HCT116 (cell line): ENCODE measurements at regions not wholly inside any gene's neighbourhood (a gene's known extent, or its start where the extent isn't known, plus 50 kb on each side); places are given as distances from the start of the nearest gene placed in this dataset.

Source experiments
- ATAC-seq: fragments of 200-7000 bp; cut with Tn5 transposase; 2 replicates; pipeline ENCODE4 v1.9.1; 2020; ENCODE audit warnings: mild to moderate bottlenecking, moderate library complexity
- BruUV-seq: library from RNA; stranded (reverse); fragments of 400-500 nt; replicated peaks from 2 replicates; lab custom pipeline; 2021; lab: Mats Ljungman, UMichigan
- CTCF ChIA-PET: fragments of 300-600 bp; sonication (Branson Sonifier 250); formaldehyde crosslinking; loops from one replicate; lab custom pipeline; 2021; ENCODE audit warnings: antibody characterized with exemption; lab: Charles Lee
- POLR2A ChIA-PET: fragments of 300-600, 350-600 bp; sonication (Branson Sonifier 250); formaldehyde crosslinking; loops from one replicate; lab custom pipeline; 2021; ENCODE audit warnings: antibody characterized with exemption; lab: Charles Lee
- RAD21 ChIA-PET, 2 experiments: fragments of 300-600 bp; sonication (Branson Sonifier 250); formaldehyde crosslinking; loops; one replicate each; lab custom pipeline; 2023; ENCODE audit warnings: low total read pairs in 2 of 2; ENCODE audit not compliant: uncharacterized antibody in 2 of 2, unreplicated experiment in 2 of 2, low non-redundant PET in 1 of 2; lab: Charles Lee
- DNase-seq: peaks from one replicate; pipeline ENCODE4 v3.0.0-alpha.2; 2010; ENCODE audit warnings: low read depth, low spot score
- H2AFZ ChIP-seq: fragments of 200-600 bp; shearing (Covaris generic), sonication (generic); 2 replicates; pipeline ENCODE4 v1.6.1; 2017; ENCODE audit warnings: low read depth, mixed run types, mixed read lengths, antibody characterized with exemption, low read length; ENCODE audit not compliant: poor library complexity, severe bottlenecking
- H3K27ac ChIP-seq: 2 replicates; pipeline ENCODE4 v1.5.1; 2012; ENCODE audit warnings: low read depth, low read length
- H3K27me3 ChIP-seq: fragments of 200-600 bp; sonication (generic); 2 replicates; pipeline ENCODE4 v1.6.1; 2016; ENCODE audit warnings: mixed run types, low read length, mixed read lengths; ENCODE audit not compliant: insufficient read depth
- H3K36me3 ChIP-seq, 2 experiments: fragments of 200-500 bp in 1 of 2; fragments of 200-600 bp in 1 of 2; sonication (Bioruptor generic) in 1 of 2; sonication (generic) in 1 of 2; 2 replicates each; pipeline versions ENCODE4 v1.5.1 to v1.6.1; 2014 to 2016; ENCODE audit warnings: low read length in 2 of 2, inconsistent platforms in 1 of 2, mixed read lengths in 1 of 2, mixed run types in 1 of 2; ENCODE audit not compliant: insufficient read depth in 2 of 2, control insufficient read depth in 1 of 2
- H3K4me1 ChIP-seq, 2 experiments: fragments of 200-600 bp in 1 of 2; sonication (generic) in 1 of 2; 2 replicates each; pipeline versions ENCODE4 v1.5.1 to v1.6.1; 2012 to 2017; ENCODE audit warnings: low read length in 2 of 2, inconsistent platforms in 1 of 2, mild to moderate bottlenecking in 1 of 2, mixed read lengths in 1 of 2, mixed run types in 1 of 2, moderate library complexity in 1 of 2; ENCODE audit not compliant: insufficient read depth in 2 of 2, control insufficient read depth in 1 of 2
- H3K4me2 ChIP-seq: fragments of 200-600 bp; sonication (generic); 2 replicates; pipeline ENCODE4 v1.6.1; 2017; ENCODE audit warnings: mixed run types, low read length, mixed read lengths
- H3K4me3 ChIP-seq, 2 experiments: fragments of 200-600 bp in 1 of 2; sonication (generic) in 1 of 2; replicated peaks in 1 of 2; 2 replicates each; pipeline ENCODE4 v1.5.1; 2011 to 2016; ENCODE audit warnings: low read length in 2 of 2, control low read depth in 1 of 2, low read depth in 1 of 2, mild to moderate bottlenecking in 1 of 2, mixed read lengths in 1 of 2, mixed run types in 1 of 2
- H3K79me2 ChIP-seq: fragments of 200-600 bp; sonication (generic); 2 replicates; pipeline ENCODE4 v1.6.1; 2017; ENCODE audit warnings: mild to moderate bottlenecking, mixed run types, low read length, moderate library complexity, mixed read lengths; ENCODE audit not compliant: insufficient read depth
- H3K9ac ChIP-seq: fragments of 200-600 bp; sonication (generic); 2 replicates; pipeline ENCODE4 v1.6.1; 2016; ENCODE audit warnings: low read length, mixed read lengths
- H3K9me2 ChIP-seq: fragments of 200-600 bp; sonication (generic), shearing (Covaris generic); 2 replicates; pipeline ENCODE4 v1.6.1; 2017; ENCODE audit warnings: mixed run types, mild to moderate bottlenecking, moderate library complexity; ENCODE audit not compliant: insufficient read depth
- H3K9me3 ChIP-seq, 2 experiments: fragments of 200-500 bp in 1 of 2; fragments of 200-600 bp in 1 of 2; sonication (Bioruptor generic) in 1 of 2; sonication (generic) in 1 of 2; 2 replicates each; pipeline ENCODE4 v1.6.1; 2014 to 2017; ENCODE audit warnings: low read length in 2 of 2, mixed read lengths in 2 of 2, inconsistent platforms in 1 of 2, low read depth in 1 of 2, mild to moderate bottlenecking in 1 of 2, mixed run types in 1 of 2, moderate library complexity in 1 of 2; ENCODE audit not compliant: control insufficient read depth in 1 of 2, insufficient read depth in 1 of 2
- H4K20me1 ChIP-seq: fragments of 200-600 bp; sonication (generic), shearing (Covaris generic); 2 replicates; pipeline ENCODE4 v1.6.1; 2017; ENCODE audit warnings: mixed run types, mild to moderate bottlenecking, moderate library complexity; ENCODE audit not compliant: insufficient read depth
- ATF3 ChIP-seq: IDR thresholded peaks from 2 replicates; pipeline ENCODE4 v1.6.1; 2012
- CBX3 ChIP-seq: IDR thresholded peaks from 2 replicates; pipeline ENCODE4 v1.6.1; 2012; ENCODE audit warnings: low read depth
- CEBPB ChIP-seq: IDR thresholded peaks from 2 replicates; pipeline ENCODE4 v1.6.1; 2012; ENCODE audit warnings: low read depth
- EGR1 ChIP-seq: IDR thresholded peaks from 2 replicates; pipeline ENCODE4 v1.6.1; 2012; ENCODE audit warnings: low read depth
- ELF1 ChIP-seq: IDR thresholded peaks from 2 replicates; pipeline ENCODE4 v1.6.1; 2012; ENCODE audit warnings: low read depth, borderline replicate concordance
- EZH2 ChIP-seq: fragments of 200-600 bp; sonication (generic); IDR thresholded peaks from 2 replicates; pipeline ENCODE4 v1.6.1; 2017; ENCODE audit warnings: antibody characterized with exemption, mixed run types
- EZH2phosphoT487 ChIP-seq: fragments of 200-600 bp; IDR thresholded peaks from 2 replicates; pipeline ENCODE4 v1.6.1; 2018; ENCODE audit warnings: antibody characterized with exemption, borderline replicate concordance
- FOSL1 ChIP-seq: IDR thresholded peaks from 2 replicates; pipeline ENCODE4 v1.6.1; 2012; ENCODE audit warnings: low read depth
- JUND ChIP-seq: IDR thresholded peaks from 2 replicates; pipeline ENCODE4 v1.6.1; 2012
- POLR2A ChIP-seq: IDR thresholded peaks from 2 replicates; pipeline ENCODE4 v1.7.0; 2011; ENCODE audit warnings: borderline replicate concordance; ENCODE audit not compliant: insufficient read depth, insufficient read length; ENCODE audit errors: extremely low read depth
- POLR2AphosphoS5 ChIP-seq: IDR thresholded peaks from 2 replicates; pipeline ENCODE4 v1.6.1; 2011; ENCODE audit warnings: mild to moderate bottlenecking, low read depth, low read length, moderate library complexity
- SP1 ChIP-seq: IDR thresholded peaks from 2 replicates; pipeline ENCODE4 v1.6.1; 2012; ENCODE audit warnings: low read depth
- SRF ChIP-seq: IDR thresholded peaks from 2 replicates; pipeline ENCODE4 v1.6.1; 2012; ENCODE audit warnings: low read depth
- TCF7L2 ChIP-seq: IDR thresholded peaks from 2 replicates; pipeline ENCODE4 v1.7.0; 2011; ENCODE audit warnings: borderline replicate concordance, inconsistent platforms; ENCODE audit not compliant: insufficient read depth, insufficient read length; ENCODE audit errors: extremely low read depth
- YY1 ChIP-seq: IDR thresholded peaks from 2 replicates; pipeline ENCODE4 v1.6.1; 2011; ENCODE audit warnings: low read length, low read depth, moderate library complexity, mild to moderate bottlenecking; ENCODE audit not compliant: insufficient replicate concordance; ENCODE audit errors: extremely low read depth
- ZFX ChIP-seq: fragments of 450-650 bp; IDR thresholded peaks from 2 replicates; pipeline ENCODE4 v1.6.1; 2017
- ZNF274 ChIP-seq: fragments of 200-500 bp; sonication (Bioruptor generic); IDR thresholded peaks from 2 replicates; pipeline ENCODE4 v1.6.1; 2014; ENCODE audit warnings: mild to moderate bottlenecking, low read depth, low read length, inconsistent platforms
- intact Hi-C: fragments of 100-400 bp; cut with micrococcal nuclease; formaldehyde crosslinking; loops from 2 replicates; pipeline ENCODE4 v1.10.0; 2022
- TF ChIP-seq, protein P1 (sequence below): IDR thresholded peaks from 2 replicates; pipeline ENCODE4 v1.6.1; 2012; ENCODE audit warnings: low read depth

DNA sequence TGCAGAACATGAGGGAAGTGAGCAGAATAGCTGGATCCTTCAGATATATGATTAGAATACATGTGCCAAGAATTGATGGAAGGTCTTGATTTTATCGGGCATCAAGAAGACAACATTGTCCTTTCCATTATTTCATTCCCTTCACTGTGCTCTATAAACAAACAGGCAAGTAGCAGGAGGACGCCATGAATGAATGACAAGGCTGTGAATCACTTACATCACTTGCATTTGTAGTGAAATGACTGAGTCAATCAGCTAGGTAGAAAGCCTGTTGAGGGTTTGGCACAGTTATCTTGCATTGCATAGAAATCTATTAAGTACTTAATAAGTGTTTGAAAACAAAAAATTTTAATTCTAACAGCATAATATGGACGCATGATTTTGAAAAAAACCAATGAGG lies 548.8 kb upstream of the IZUMO3 start:
- no peak overlapping the region for H2AFZ ChIP-seq
- H3K36me3 ChIP-seq, result no peaks in the 10 kb centered on the region
- BruUV-seq, result no TSS peak
- H3K9me3 ChIP-seq, result peaks cover 3 to 9% of the 10 kb centered on the region in 2 experiments; a peak in 2 of 4 replicates
- no peak overlapping the region for H3K27ac ChIP-seq
- H3K79me2 ChIP-seq, result no peaks in the 10 kb centered on the region
- no peak for ATAC-seq
- H3K4me1 ChIP-seq, result no peaks in the 10 kb centered on the region
- no peak for TF ChIP-seq EZH2phosphoT487
- no peak for TF ChIP-seq ZNF274
- TF ChIP-seq ELF1, result no peak
- TF ChIP-seq POLR2AphosphoS5, result no peak
- TF ChIP-seq JUND, result no peak
- TF ChIP-seq YY1, result no peak
- no peak for TF ChIP-seq CBX3
- TF ChIP-seq ZFX, result no peak
- TF ChIP-seq EZH2, result no peak
- TF ChIP-seq FOSL1, result no peak
- no peak for TF ChIP-seq POLR2A
- TF ChIP-seq CEBPB, result no peak
- TF ChIP-seq SRF, result no peak
- intact Hi-C loops, result no loop called here
- ChIA-PET CTCF (no interaction called here), POLR2A (no interaction called here), RAD21 (no interaction called here)
- no peak for DNase-seq
- no peak overlapping the region for H3K4me3 ChIP-seq
- H3K9ac ChIP-seq, result no peak overlapping the region
- no peak overlapping the region for H3K4me2 ChIP-seq
- H3K9me2 ChIP-seq, result no peaks in the 10 kb centered on the region
- no peaks in the 10 kb centered on the region for H4K20me1 ChIP-seq
- H3K27me3 ChIP-seq, result no peaks in the 10 kb centered on the region

- Histone ChIP-seq H3K4me1 (no peaks in the 10 kb centered on the region), H3K27ac (no peak overlapping the region), H3K9me2 (no peaks in the 10 kb centered on the region), H2AFZ (no peak overlapping the region), H3K9me3 (peaks cover 0 to 9% of the 10 kb centered on the region in 2 experiments; a peak in 2 of 4 replicates), H3K79me2 (no peaks in the 10 kb centered on the region), H3K9ac (no peak overlapping the region), H3K4me2 (no peak overlapping the region), H3K4me3 (no peak overlapping the region), H3K27me3 (no peaks in the 10 kb centered on the region), H3K36me3 (no peaks in the 10 kb centered on the region), H4K20me1 (no peaks in the 10 kb centered on the region)
- ChIA-PET RAD21 (no interaction called here), POLR2A (no interaction called here), CTCF (no interaction called here)
- TF ChIP-seq CEBPB, result no peak
- TF ChIP-seq FOSL1, result no peak
- TF ChIP-seq ELF1, result no peak
- TF ChIP-seq YY1, result no peak
- no peak for TF ChIP-seq ZFX
- TF ChIP-seq, protein P1, sequence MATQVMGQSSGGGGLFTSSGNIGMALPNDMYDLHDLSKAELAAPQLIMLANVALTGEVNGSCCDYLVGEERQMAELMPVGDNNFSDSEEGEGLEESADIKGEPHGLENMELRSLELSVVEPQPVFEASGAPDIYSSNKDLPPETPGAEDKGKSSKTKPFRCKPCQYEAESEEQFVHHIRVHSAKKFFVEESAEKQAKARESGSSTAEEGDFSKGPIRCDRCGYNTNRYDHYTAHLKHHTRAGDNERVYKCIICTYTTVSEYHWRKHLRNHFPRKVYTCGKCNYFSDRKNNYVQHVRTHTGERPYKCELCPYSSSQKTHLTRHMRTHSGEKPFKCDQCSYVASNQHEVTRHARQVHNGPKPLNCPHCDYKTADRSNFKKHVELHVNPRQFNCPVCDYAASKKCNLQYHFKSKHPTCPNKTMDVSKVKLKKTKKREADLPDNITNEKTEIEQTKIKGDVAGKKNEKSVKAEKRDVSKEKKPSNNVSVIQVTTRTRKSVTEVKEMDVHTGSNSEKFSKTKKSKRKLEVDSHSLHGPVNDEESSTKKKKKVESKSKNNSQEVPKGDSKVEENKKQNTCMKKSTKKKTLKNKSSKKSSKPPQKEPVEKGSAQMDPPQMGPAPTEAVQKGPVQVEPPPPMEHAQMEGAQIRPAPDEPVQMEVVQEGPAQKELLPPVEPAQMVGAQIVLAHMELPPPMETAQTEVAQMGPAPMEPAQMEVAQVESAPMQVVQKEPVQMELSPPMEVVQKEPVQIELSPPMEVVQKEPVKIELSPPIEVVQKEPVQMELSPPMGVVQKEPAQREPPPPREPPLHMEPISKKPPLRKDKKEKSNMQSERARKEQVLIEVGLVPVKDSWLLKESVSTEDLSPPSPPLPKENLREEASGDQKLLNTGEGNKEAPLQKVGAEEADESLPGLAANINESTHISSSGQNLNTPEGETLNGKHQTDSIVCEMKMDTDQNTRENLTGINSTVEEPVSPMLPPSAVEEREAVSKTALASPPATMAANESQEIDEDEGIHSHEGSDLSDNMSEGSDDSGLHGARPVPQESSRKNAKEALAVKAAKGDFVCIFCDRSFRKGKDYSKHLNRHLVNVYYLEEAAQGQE, result no peak
- no peak for TF ChIP-seq ATF3
- no peak for TF ChIP-seq POLR2A
- no peak for TF ChIP-seq SRF
- TF ChIP-seq EZH2, result no peak
- no peak for TF ChIP-seq TCF7L2
- TF ChIP-seq SP1, result no peak
- TF ChIP-seq ZNF274, result no peak
- TF ChIP-seq JUND, result no peak
- TF ChIP-seq CBX3, result no peak
- no peak for TF ChIP-seq EGR1
- ATAC-seq (no peak), DNase-seq (no peak)
- BruUV-seq, result no TSS peak
- intact Hi-C loops, result no loop called here
Observed at GRCh38 chr9:25078202-25078601, 532.5 kb upstream of the IZUMO3 start.
